ENCODE measurements at regions not wholly inside any gene's neighbourhood (a gene's known extent, or its start where the extent isn't known, plus 50 kb on each side); places are given as distances from the start of the nearest gene placed in this dataset.

- Histone ChIP-seq H3K4me3 (no peak overlapping the region), H3K27me3 (ENCODE audit: insufficient read depth in 3 of 3, low read length in 2 of 3) (no peaks in the 10 kb centered on the region), H3K36me3 (ENCODE audit: insufficient read depth in 1 of 2, low read depth in 1 of 2) (no peaks in the 10 kb centered on the region), H3K9me3 (no peaks in the 10 kb centered on the region), H3K27ac (no peak overlapping the region), H3K4me1 (no peaks in the 10 kb centered on the region)
- DNase-seq (no peak), ATAC-seq (no peak)
- WGBS, 3 donors: 44 to 49% (median 49%) methylated on average over 6 of the region's 6 CpGs
- TF ChIP-seq CTCF (IDR thresholded peaks at IDR 0.05): no peak
- intact Hi-C loops (cut with DNase I): no loop called here
Measured at GRCh38 chr10:85542936-85543730, 823.5 kb downstream of the GRID1 start.

- no peak for TF ChIP-seq CTCF (IDR thresholded peaks at IDR 0.05)
- H3K9me3 ChIP-seq: no peaks in the 10 kb centered on the region
- DNase-seq (no peak), ATAC-seq (no peak)
- 67 to 81% (median 78%) methylated on average over 3 of the region's 3 CpGs for WGBS, 3 donors
- intact Hi-C loops (cut with DNase I): loop anchor here (5.0 kb wide), 1 partner anchor 832 kb away; no protein-coding TSS in a partner anchor
- no peaks in the 10 kb centered on the region for H3K27me3 ChIP-seq (ENCODE audit: insufficient read depth in 3 of 3, low read length in 2 of 3)
- H3K36me3 ChIP-seq (ENCODE audit: insufficient read depth in 1 of 2, low read depth in 1 of 2): no peaks in the 10 kb centered on the region
- H3K4me3 ChIP-seq: no peak overlapping the region
- no peaks in the 10 kb centered on the region for H3K4me1 ChIP-seq
- no peak overlapping the region for H3K27ac ChIP-seq
Measured at GRCh38 chr10:85544956-85545355, 821.6 kb downstream of the GRID1 start.

GRCh38 chr10:85545874-85546273, 820.7 kb downstream of the GRID1 start:
- Histone ChIP-seq H3K27me3 (ENCODE audit: insufficient read depth in 3 of 3, low read length in 2 of 3) (no peaks in the 10 kb centered on the region), H3K9me3 (no peaks in the 10 kb centered on the region), H3K36me3 (ENCODE audit: insufficient read depth in 1 of 2, low read depth in 1 of 2) (no peaks in the 10 kb centered on the region), H3K4me3 (no peak overlapping the region), H3K4me1 (no peaks in the 10 kb centered on the region), H3K27ac (no peak overlapping the region)
- 48 to 63% (median 59%) methylated on average over 4 of the region's 4 CpGs for whole genome bisulfite sequencing, 3 donors
- intact Hi-C loops (cut with DNase I): loop anchor here (5.0 kb wide), 1 partner anchor 831 kb away; no protein-coding TSS in a partner anchor
- TF ChIP-seq CTCF (IDR thresholded peaks at IDR 0.05): no peak
- ATAC-seq (no peak), DNase-seq (no peak)

GRCh38 chr10:85547460-85548023, 819.1 kb downstream of the GRID1 start:
- H3K4me3 ChIP-seq: no peak overlapping the region
- no peak overlapping the region for H3K27ac ChIP-seq
- 80 to 90% (median 90%) methylated on average over 1 of the region's 1 CpG for WGBS, 3 donors
- no peaks in the 10 kb centered on the region for H3K36me3 ChIP-seq (ENCODE audit: insufficient read depth in 1 of 2, low read depth in 1 of 2)
- no peak for TF ChIP-seq CTCF (IDR thresholded peaks at IDR 0.05)
- no peaks in the 10 kb centered on the region for H3K27me3 ChIP-seq (ENCODE audit: insufficient read depth in 3 of 3, low read length in 2 of 3)
- no peak for ATAC-seq
- H3K9me3 ChIP-seq: no peaks in the 10 kb centered on the region
- intact Hi-C loops (cut with DNase I): loop anchor here (5.0 kb wide), 1 partner anchor 830 kb away; no protein-coding TSS in a partner anchor
- no peaks in the 10 kb centered on the region for H3K4me1 ChIP-seq
- DNase-seq: no peak

Data from psoas muscle (tissue), 7 donors.